ENCODE measurements at regions not wholly inside any gene's neighbourhood (a gene's known extent, or its start where the extent isn't known, plus 50 kb on each side); places are given as distances from the start of the nearest gene placed in this dataset.

- Histone ChIP-seq H3K4me3 (no peak overlapping the region), H3K36me3 (no peaks in the 10 kb centered on the region), H3K4me1 (no peaks in the 10 kb centered on the region), H3K27ac (no peak overlapping the region), H3K27me3 (no peaks in the 10 kb centered on the region), H3K9me3 (no peaks in the 10 kb centered on the region)
- WGBS, 2 donors (ENCODE audit: low coverage in 1 of 2): 93 to 94% methylated on average over 12 to 60 of the region's 60 CpGs
- TF ChIP-seq CTCF (IDR thresholded peaks at IDR 0.05): no peak
- TF ChIP-seq POLR2A (IDR thresholded peaks at IDR 0.05): no peak
- no peak for TF ChIP-seq POLR2AphosphoS5 (IDR thresholded peaks at IDR 0.05)
- TF ChIP-seq EP300 (IDR thresholded peaks at IDR 0.05; ENCODE audit: low read depth): no peak
- in situ Hi-C loops (cut with MboI; ENCODE audit: low pct_ligation_motif_present in 1 of 4, low pct_unique_long_range_greater_than_20kb in 1 of 4, low sequenced_read_pairs in 3 of 4) (no loop called here), intact Hi-C loops (cut with DNase I; ENCODE audit: low total_unique reads) (no loop called here)
- DNase-seq: no peak
Observed at GRCh38 chr5:3535414-3536211, 60.0 kb upstream of the IRX1 start.

GRCh38 chr5:3534997-3535396 lies 60.6 kb upstream of the IRX1 start:
- in situ Hi-C loops (cut with MboI; ENCODE audit: low pct_ligation_motif_present in 1 of 4, low pct_unique_long_range_greater_than_20kb in 1 of 4, low sequenced_read_pairs in 3 of 4): no loop called here

GRCh38 chr5:3531320-3531986 lies 64.2 kb upstream of the IRX1 start:
- no peaks in the 10 kb centered on the region for H3K27me3 ChIP-seq
- H3K4me1 ChIP-seq: no peaks in the 10 kb centered on the region
- no peak overlapping the region for H3K27ac ChIP-seq
- in situ Hi-C loops (cut with MboI; ENCODE audit: low pct_ligation_motif_present in 1 of 4, low pct_unique_long_range_greater_than_20kb in 1 of 4, low sequenced_read_pairs in 3 of 4): no loop called here
- 55 to 80% methylated on average over 2 to 8 of the region's 8 CpGs for WGBS, 2 donors (ENCODE audit: low coverage in 1 of 2)
- H3K36me3 ChIP-seq: no peaks in the 10 kb centered on the region
- no peak overlapping the region for H3K4me3 ChIP-seq
- intact Hi-C loops (cut with DNase I; ENCODE audit: low total_unique reads): no loop called here
- DNase-seq: no peak
- TF ChIP-seq POLR2AphosphoS5 (IDR thresholded peaks at IDR 0.05): no peak
- TF ChIP-seq CTCF (IDR thresholded peaks at IDR 0.05): no peak
- TF ChIP-seq POLR2A (IDR thresholded peaks at IDR 0.05): no peak
- TF ChIP-seq EP300 (IDR thresholded peaks at IDR 0.05; ENCODE audit: low read depth): no peak
- H3K9me3 ChIP-seq: no peaks in the 10 kb centered on the region

More at GRCh38 chr5:3534997-3535396, 60.6 kb upstream of the IRX1 start:
- no peak overlapping the region for H3K27ac ChIP-seq
- no peak overlapping the region for H3K4me3 ChIP-seq
- TF ChIP-seq POLR2A (IDR thresholded peaks at IDR 0.05): no peak
- TF ChIP-seq EP300 (IDR thresholded peaks at IDR 0.05; ENCODE audit: low read depth): no peak
- no peak for TF ChIP-seq CTCF (IDR thresholded peaks at IDR 0.05)
- no peak for TF ChIP-seq POLR2AphosphoS5 (IDR thresholded peaks at IDR 0.05)
- H3K36me3 ChIP-seq: no peaks in the 10 kb centered on the region
- intact Hi-C loops (cut with DNase I; ENCODE audit: low total_unique reads): no loop called here
- H3K4me1 ChIP-seq: no peaks in the 10 kb centered on the region
- no peaks in the 10 kb centered on the region for H3K27me3 ChIP-seq
- no peak for DNase-seq
- H3K9me3 ChIP-seq: no peaks in the 10 kb centered on the region
- WGBS, 2 donors (ENCODE audit: low coverage in 1 of 2): 90 to 100% methylated on average over 2 to 13 of the region's 13 CpGs

GRCh38 chr5:3530251-3530650 lies 65.4 kb upstream of the IRX1 start:
- no peaks in the 10 kb centered on the region for H3K27me3 ChIP-seq
- 75% methylated on average over 2 of the region's 2 CpGs for WGBS, 2 donors (ENCODE audit: low coverage in 1 of 2)
- intact Hi-C loops (cut with DNase I; ENCODE audit: low total_unique reads) (no loop called here), in situ Hi-C loops (cut with MboI; ENCODE audit: low pct_ligation_motif_present in 1 of 4, low pct_unique_long_range_greater_than_20kb in 1 of 4, low sequenced_read_pairs in 3 of 4) (no loop called here)
- no peak for DNase-seq
- no peak for TF ChIP-seq POLR2AphosphoS5 (IDR thresholded peaks at IDR 0.05)
- H3K36me3 ChIP-seq: no peaks in the 10 kb centered on the region
- no peak overlapping the region for H3K4me3 ChIP-seq
- no peaks in the 10 kb centered on the region for H3K9me3 ChIP-seq
- H3K4me1 ChIP-seq: no peaks in the 10 kb centered on the region
- H3K27ac ChIP-seq: no peak overlapping the region

All from transverse colon (tissue), 4 donors.